ENCODE measurements at regions not wholly inside any gene's neighbourhood (a gene's known extent, or its start where the extent isn't known, plus 50 kb on each side); places are given as distances from the start of the nearest gene placed in this dataset.

GRCh38 chr5:124582561-124582840, 163.9 kb downstream of the ZNF608 start:
- TF ChIP-seq CTCF (IDR thresholded peaks at IDR 0.05; ENCODE audit: low read depth, low read length, missing input control), result no peak
- no peak for TF ChIP-seq MAX (IDR thresholded peaks at IDR 0.05)
- no peak for TF ChIP-seq JUND (IDR thresholded peaks at IDR 0.05)
